ENCODE measurements at regions not wholly inside any gene's neighbourhood (a gene's known extent, or its start where the extent isn't known, plus 50 kb on each side); places are given as distances from the start of the nearest gene placed in this dataset.

- no peaks in the 10 kb centered on the region for H3K9me2 ChIP-seq (ENCODE audit: insufficient read depth)
- H3K36me3 Mint-ChIP-seq (ENCODE audit: low read depth) = peaks cover 79% of the 10 kb centered on the region
- no peak overlapping the region for H3K27ac Mint-ChIP-seq
- H3K4me3 Mint-ChIP-seq = no peak overlapping the region
- H3K27ac ChIP-seq (ENCODE audit: low read depth) = no peak overlapping the region
- no peaks in the 10 kb centered on the region for H3K27me3 ChIP-seq (ENCODE audit: insufficient read depth)
- no peak for DNase-seq (ENCODE audit: low spot score)
- TF ChIP-seq STAT1 (IDR thresholded peaks at IDR 0.05; ENCODE audit: unreplicated experiment) = no peak
- no peak for TF ChIP-seq CREB1 (CRISPR knock-in tag; IDR thresholded peaks at IDR 0.05; ENCODE audit: low read depth)
- TF ChIP-seq REST (IDR thresholded peaks at IDR 0.05; ENCODE audit: unreplicated experiment) = no peak
- no peak for TF ChIP-seq EZH2 (IDR thresholded peaks at IDR 0.05; ENCODE audit: low read depth, unreplicated experiment)
- no peak for TF ChIP-seq EZH2phosphoT487 (IDR thresholded peaks at IDR 0.05; ENCODE audit: unreplicated experiment)
- TF ChIP-seq JUNB (IDR thresholded peaks at IDR 0.05; ENCODE audit: unreplicated experiment) = no peak
- TF ChIP-seq ZNF462 (CRISPR knock-in tag; IDR thresholded peaks at IDR 0.05) = no peak
- no peak for TF ChIP-seq ZNF331 (CRISPR knock-in tag; IDR thresholded peaks at IDR 0.05; ENCODE audit: low read depth)
- TF ChIP-seq POLR2AphosphoS5 (IDR thresholded peaks at IDR 0.05; ENCODE audit: low read depth) = no peak
- no peaks in the 10 kb centered on the region for H3K4me1 ChIP-seq (ENCODE audit: insufficient read depth)
- no peaks in the 10 kb centered on the region for H3K79me2 ChIP-seq (replicated peaks; ENCODE audit: insufficient read depth)
- no peaks in the 10 kb centered on the region for H4K20me1 ChIP-seq (replicated peaks; ENCODE audit: insufficient read depth)
- peaks cover 84% of the 10 kb centered on the region for H3K9me3 Mint-ChIP-seq
- no peak overlapping the region for H2AFZ ChIP-seq
- peaks cover 5% of the 10 kb centered on the region for H3K27me3 Mint-ChIP-seq (ENCODE audit: insufficient read depth, low read depth, poor library complexity)
- H3K4me2 ChIP-seq = no peak overlapping the region
- H3F3A ChIP-seq (replicated peaks; ENCODE audit: low read depth) = no peaks in the 10 kb centered on the region
- H3K4me1 Mint-ChIP-seq = no peaks in the 10 kb centered on the region
- peaks cover 32% of the 10 kb centered on the region for H3K36me3 ChIP-seq (ENCODE audit: insufficient read depth)
- ATAC-seq = no peak
- no peak overlapping the region for H3K4me3 ChIP-seq
Observed at GRCh38 chr4:116015549-116015948, 902.1 kb upstream of the NDST4 start.

All from GM23338 (cell line).